GM12874 (cell line): ENCODE measurements at regions not wholly inside any gene's neighbourhood (a gene's known extent, or its start where the extent isn't known, plus 50 kb on each side); places are given as distances from the start of the nearest gene placed in this dataset.

Experiments used
- TF ChIP-seq, protein P1 (sequence below): IDR thresholded peaks from 2 replicates; pipeline ENCODE4 v1.5.1; 2011; ENCODE audit warnings: low read depth, mild to moderate bottlenecking, control low read depth, low read length, moderate library complexity; ENCODE audit not compliant: insufficient read depth

DNA sequence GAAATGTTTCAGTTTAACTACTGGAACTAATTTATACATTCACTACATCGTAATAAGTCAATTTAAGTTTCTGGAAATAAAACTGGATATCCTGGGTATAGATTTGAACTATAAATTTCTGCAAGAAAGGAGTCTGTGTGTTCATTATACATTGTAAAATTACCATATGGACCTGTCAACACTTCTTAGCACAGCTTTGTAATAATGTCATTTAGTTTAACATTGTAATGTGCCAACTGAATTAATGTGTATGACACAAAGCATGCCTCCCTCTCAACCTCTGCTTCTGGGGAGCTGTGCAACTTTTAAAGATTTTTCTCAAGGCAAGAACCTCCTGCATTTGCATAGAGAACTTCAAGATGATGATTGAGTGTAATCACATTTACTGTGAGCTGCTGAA, 213.7 kb upstream of the GALNT5 start:
- TF ChIP-seq, protein P1, sequence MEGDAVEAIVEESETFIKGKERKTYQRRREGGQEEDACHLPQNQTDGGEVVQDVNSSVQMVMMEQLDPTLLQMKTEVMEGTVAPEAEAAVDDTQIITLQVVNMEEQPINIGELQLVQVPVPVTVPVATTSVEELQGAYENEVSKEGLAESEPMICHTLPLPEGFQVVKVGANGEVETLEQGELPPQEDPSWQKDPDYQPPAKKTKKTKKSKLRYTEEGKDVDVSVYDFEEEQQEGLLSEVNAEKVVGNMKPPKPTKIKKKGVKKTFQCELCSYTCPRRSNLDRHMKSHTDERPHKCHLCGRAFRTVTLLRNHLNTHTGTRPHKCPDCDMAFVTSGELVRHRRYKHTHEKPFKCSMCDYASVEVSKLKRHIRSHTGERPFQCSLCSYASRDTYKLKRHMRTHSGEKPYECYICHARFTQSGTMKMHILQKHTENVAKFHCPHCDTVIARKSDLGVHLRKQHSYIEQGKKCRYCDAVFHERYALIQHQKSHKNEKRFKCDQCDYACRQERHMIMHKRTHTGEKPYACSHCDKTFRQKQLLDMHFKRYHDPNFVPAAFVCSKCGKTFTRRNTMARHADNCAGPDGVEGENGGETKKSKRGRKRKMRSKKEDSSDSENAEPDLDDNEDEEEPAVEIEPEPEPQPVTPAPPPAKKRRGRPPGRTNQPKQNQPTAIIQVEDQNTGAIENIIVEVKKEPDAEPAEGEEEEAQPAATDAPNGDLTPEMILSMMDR: no peak

DNA sequence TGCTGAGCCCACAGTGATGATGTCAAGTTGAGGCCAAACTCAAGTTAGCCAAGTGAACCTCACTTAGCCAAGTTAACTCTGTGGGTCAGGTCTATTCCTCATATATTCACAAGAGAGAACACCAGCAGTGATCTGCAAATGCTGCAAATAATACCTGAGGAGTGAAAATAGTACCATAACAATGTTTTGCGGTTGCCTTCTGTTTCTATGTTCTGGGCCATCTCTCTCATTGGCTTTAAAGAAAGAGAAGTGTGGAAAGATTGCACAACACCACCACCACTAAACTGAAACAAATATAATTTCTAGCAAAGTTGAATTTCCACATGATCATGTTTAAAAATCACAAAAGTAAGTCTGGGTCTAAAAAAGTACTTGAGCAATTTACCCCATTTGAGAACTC, 211.1 kb upstream of the GALNT5 start:
- TF ChIP-seq, protein P1: no peak

DNA sequence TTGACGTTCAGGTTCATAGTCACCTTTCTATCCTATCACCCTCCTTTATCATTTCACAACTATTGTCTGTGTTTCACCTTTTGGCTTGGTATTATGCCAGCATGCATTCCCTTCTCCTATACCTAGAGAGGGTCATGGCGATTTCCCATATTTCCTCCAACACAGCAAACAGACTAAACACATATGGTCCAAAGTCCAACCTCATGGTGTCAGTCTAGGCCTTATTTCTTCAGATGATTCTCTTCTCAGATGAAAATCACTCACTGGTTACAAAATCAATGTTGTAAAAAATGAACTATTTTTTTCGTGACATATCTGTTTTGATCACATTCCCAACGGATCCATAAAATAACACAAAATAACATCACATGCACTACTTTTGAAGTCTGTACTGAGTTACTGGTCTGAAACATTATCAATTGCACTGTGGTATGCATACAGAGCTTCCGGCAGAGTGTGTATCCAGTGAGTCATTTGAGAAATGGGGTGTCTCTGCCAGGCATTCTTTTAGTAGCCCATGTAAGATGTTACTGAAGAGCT, 204.8 kb upstream of the GALNT5 start:
- TF ChIP-seq, protein P1: no peak

GRCh38 chr2:157053876-157054275, 203.6 kb upstream of the GALNT5 start:
- TF ChIP-seq, protein P1: no peak

GRCh38 chr2:157055660-157056199, 201.8 kb upstream of the GALNT5 start:
- TF ChIP-seq, protein P1: no peak

- TF ChIP-seq, protein P1: no peak
These were observed 201.3 kb upstream of the GALNT5 start for GRCh38 chr2:157056200-157056676.

DNA sequence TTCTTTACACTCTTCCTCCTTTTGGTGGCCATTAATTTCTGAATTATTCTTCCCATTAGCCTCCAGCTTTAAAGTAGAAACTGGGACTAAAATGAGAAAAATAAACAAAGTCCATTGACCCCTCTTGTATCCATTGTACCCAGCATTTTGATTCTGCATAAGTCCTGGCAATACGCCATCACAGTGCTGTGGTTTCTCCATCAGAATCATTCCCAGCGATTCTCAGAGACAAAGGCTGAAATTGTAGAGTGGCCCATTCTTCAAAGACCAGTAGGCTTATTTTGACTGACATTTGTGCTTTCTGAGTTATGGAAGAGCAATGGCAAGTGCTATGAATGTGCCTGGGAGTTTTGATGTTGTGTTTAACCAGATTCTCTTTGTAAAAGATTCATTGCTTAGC, 199.3 kb upstream of the GALNT5 start:
- TF ChIP-seq, protein P1: no peak

GRCh38 chr2:157059036-157059435, 198.5 kb upstream of the GALNT5 start:
- TF ChIP-seq, protein P1: no peak
